PC-3 (cell line): ENCODE measurements at regions not wholly inside any gene's neighbourhood (a gene's known extent, or its start where the extent isn't known, plus 50 kb on each side); places are given as distances from the start of the nearest gene placed in this dataset.

Experiments used
- ATAC-seq: fragments of 200-7000 bp; cut with Tn5 transposase; 2 replicates; pipeline ENCODE4 v1.9.1; 2020; ENCODE audit warnings: mild to moderate bottlenecking, moderate library complexity
- BruUV-seq: library from RNA; stranded (reverse); fragments of 400-500 nt; replicated peaks from 2 replicates; lab custom pipeline; 2021; lab: Mats Ljungman, UMichigan
- CTCF ChIA-PET: fragments of 300-600 bp; sonication (Branson Sonifier 250); formaldehyde crosslinking; loops from one replicate; lab custom pipeline; 2022; ENCODE audit warnings: antibody characterized with exemption; lab: Charles Lee
- POLR2A ChIA-PET: fragments of 300-600 bp; sonication (Branson Sonifier 250); formaldehyde crosslinking; loops from one replicate; lab custom pipeline; 2022; ENCODE audit warnings: antibody characterized with exemption; ENCODE audit not compliant: unreplicated experiment; lab: Charles Lee
- DNase-seq: peaks from one replicate; pipeline ENCODE4 v3.0.0-alpha.2; 2015
- H2AFZ ChIP-seq: fragments of 300-600 bp; sonication (generic); 2 replicates; pipeline ENCODE4 v1.6.0; 2016; ENCODE audit warnings: antibody characterized with exemption, low read length
- H3F3A ChIP-seq: fragments of 300-600 bp; sonication (generic); one replicate; pipeline ENCODE4 v1.6.0; 2017; ENCODE audit warnings: antibody characterized with exemption, low read length, control low read depth, mild to moderate bottlenecking; ENCODE audit not compliant: unreplicated experiment
- H3K27ac ChIP-seq: fragments of 300-600 bp; sonication (generic); 2 replicates; pipeline ENCODE4 v1.5.1; 2016; ENCODE audit warnings: mild to moderate bottlenecking, low read length
- H3K27me3 ChIP-seq: fragments of 300-600 bp; sonication (generic); 2 replicates; pipeline ENCODE4 v1.6.1; 2016; ENCODE audit warnings: low read length, mixed read lengths
- H3K36me3 ChIP-seq: fragments of 300-600 bp; sonication (generic); 2 replicates; pipeline ENCODE4 v1.6.1; 2016; ENCODE audit warnings: low read depth, mixed run types, low read length, mixed read lengths
- H3K4me1 ChIP-seq: fragments of 300-600 bp; sonication (generic); 2 replicates; pipeline ENCODE4 v1.5.1; 2016; ENCODE audit warnings: low read length; ENCODE audit not compliant: insufficient read depth
- H3K4me2 ChIP-seq: fragments of 300-600 bp; sonication (generic); 2 replicates; pipeline ENCODE4 v1.6.0; 2016; ENCODE audit warnings: low read length
- H3K4me3 ChIP-seq: fragments of 300-600 bp; sonication (generic); 2 replicates; pipeline ENCODE4 v1.5.1; 2016; ENCODE audit warnings: mild to moderate bottlenecking, low read length, mixed read lengths
- H3K79me2 ChIP-seq: fragments of 300-600 bp; sonication (generic); 2 replicates; pipeline ENCODE4 v1.6.1; 2017; ENCODE audit warnings: low read length, mixed read lengths
- H3K9ac ChIP-seq: fragments of 300-600 bp; sonication (generic); 2 replicates; pipeline ENCODE4 v1.6.0; 2016; ENCODE audit warnings: mild to moderate bottlenecking, low read length
- H3K9me2 ChIP-seq: fragments of 300-600 bp; sonication (generic); replicated peaks from 2 replicates; pipeline ENCODE4 v1.6.1; 2016; ENCODE audit warnings: mixed run types, low read length, mixed read lengths
- H3K9me3 ChIP-seq: fragments of 300-600 bp; sonication (generic); 2 replicates; pipeline ENCODE4 v1.6.1; 2016; ENCODE audit warnings: low read length, mixed read lengths
- H4K20me1 ChIP-seq: fragments of 300-600 bp; sonication (generic); 2 replicates; pipeline ENCODE4 v1.6.1; 2016; ENCODE audit warnings: low read length, mixed read lengths
- EZH2 ChIP-seq: fragments of 300-600 bp; sonication (generic); IDR thresholded peaks from one replicate; pipeline ENCODE4 v1.6.1; 2017; ENCODE audit warnings: antibody characterized with exemption, mild to moderate bottlenecking, low read length; ENCODE audit not compliant: unreplicated experiment
- EZH2phosphoT487 ChIP-seq: fragments of 300-600 bp; sonication (generic); IDR thresholded peaks from 2 replicates; pipeline ENCODE4 v1.6.1; 2018; ENCODE audit warnings: mild to moderate bottlenecking, antibody characterized with exemption, low read length, borderline replicate concordance
- intact Hi-C: fragments of 100-400 bp; cut with micrococcal nuclease; formaldehyde crosslinking; loops from 2 replicates; pipeline ENCODE4 v1.9.0; 2023
- TF ChIP-seq, protein P1 (sequence below): fragments of 300-600 bp; sonication (generic); conservative IDR thresholded peaks from 2 replicates; pipeline ENCODE4 v1.5.1; 2017; ENCODE audit warnings: antibody characterized with exemption, low read depth, mild to moderate bottlenecking, low read length

DNA sequence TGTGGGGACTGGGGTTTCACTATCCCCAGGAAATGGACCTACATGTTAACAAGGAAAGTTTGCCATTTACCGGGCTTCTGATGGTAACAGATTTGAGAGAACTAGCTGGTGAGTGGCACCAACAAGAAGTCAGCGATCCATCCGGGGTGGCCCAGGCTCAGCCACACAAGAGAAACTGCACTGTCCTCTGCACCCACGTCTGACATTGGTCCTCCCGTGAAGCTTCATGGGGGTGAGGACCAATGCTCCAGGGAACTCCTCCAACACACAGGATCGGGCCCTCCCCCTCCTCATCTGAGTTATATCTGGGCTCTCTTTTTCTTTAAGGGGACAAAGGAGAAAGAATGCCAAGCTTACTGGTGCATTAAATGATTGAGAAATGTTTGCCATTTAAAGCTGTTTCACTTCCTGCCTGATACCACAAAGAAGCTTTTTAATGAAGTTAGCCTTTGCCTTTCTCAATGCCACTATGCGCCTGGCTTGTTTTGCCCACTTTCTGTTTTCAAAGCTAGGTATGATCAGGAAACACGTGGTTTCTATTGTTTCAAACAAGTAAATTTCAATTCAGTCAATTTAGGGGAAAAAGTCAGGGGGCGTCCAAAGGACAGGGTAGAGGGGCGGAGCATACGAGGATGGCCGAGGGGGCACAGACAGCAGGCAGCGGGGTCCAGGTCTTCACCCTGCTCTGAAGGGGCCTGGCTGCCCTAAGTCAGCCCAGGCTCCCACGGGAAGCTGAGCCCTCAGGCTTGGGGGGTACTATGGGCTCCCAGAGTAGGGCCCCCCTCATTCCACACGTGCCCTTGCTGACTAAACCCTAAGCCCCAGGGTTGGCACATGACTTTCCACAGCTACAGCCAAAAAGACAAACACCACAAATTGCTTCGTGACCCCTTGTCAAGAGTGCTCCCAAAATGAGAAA, 204.0 kb upstream of the ID2 start:
- Histone ChIP-seq H2AFZ (no peak overlapping the region), H3K27ac (no peak overlapping the region), H3K4me1 (peaks cover 28% of the 10 kb centered on the region), H3F3A (no peaks in the 10 kb centered on the region), H3K36me3 (no peaks in the 10 kb centered on the region), H3K79me2 (no peaks in the 10 kb centered on the region), H3K9ac (no peak overlapping the region), H3K4me3 (no peak overlapping the region), H3K27me3 (no peaks in the 10 kb centered on the region), H3K9me2 (no peaks in the 10 kb centered on the region), H3K4me2 (no peak overlapping the region), H3K9me3 (no peaks in the 10 kb centered on the region), H4K20me1 (no peaks in the 10 kb centered on the region)
- no peak for ATAC-seq
- peak; percentile 30 for DNase-seq
- no TSS peak for BruUV-seq
- POLR2A ChIA-PET = no interaction called here
- TF ChIP-seq EZH2phosphoT487 (no peak), EZH2 (no peak)
- TF ChIP-seq, protein P1, sequence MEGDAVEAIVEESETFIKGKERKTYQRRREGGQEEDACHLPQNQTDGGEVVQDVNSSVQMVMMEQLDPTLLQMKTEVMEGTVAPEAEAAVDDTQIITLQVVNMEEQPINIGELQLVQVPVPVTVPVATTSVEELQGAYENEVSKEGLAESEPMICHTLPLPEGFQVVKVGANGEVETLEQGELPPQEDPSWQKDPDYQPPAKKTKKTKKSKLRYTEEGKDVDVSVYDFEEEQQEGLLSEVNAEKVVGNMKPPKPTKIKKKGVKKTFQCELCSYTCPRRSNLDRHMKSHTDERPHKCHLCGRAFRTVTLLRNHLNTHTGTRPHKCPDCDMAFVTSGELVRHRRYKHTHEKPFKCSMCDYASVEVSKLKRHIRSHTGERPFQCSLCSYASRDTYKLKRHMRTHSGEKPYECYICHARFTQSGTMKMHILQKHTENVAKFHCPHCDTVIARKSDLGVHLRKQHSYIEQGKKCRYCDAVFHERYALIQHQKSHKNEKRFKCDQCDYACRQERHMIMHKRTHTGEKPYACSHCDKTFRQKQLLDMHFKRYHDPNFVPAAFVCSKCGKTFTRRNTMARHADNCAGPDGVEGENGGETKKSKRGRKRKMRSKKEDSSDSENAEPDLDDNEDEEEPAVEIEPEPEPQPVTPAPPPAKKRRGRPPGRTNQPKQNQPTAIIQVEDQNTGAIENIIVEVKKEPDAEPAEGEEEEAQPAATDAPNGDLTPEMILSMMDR = no peak
- CTCF ChIA-PET = no interaction called here
- intact Hi-C loops = no loop called here

DNA sequence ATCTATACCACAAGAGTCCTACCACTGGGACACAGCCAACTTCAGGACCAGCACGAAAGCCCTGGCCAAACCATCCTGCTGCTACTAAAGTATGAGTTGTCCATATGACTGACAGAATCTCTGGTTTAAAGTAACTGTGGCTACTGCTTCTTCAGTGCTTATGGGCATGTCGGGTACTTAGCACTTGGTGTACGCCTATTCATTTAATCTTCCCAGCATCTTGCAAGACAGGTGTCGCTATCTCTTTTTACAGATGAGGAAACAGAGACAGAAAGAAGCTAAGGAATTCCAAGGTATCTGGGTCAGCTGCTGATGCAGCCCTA, 203.4 kb upstream of the ID2 start:
- Histone ChIP-seq H3K4me2 (no peak overlapping the region), H3K4me3 (no peak overlapping the region), H3K4me1 (peaks cover 28% of the 10 kb centered on the region), H2AFZ (no peak overlapping the region), H3K79me2 (no peaks in the 10 kb centered on the region), H3K36me3 (no peaks in the 10 kb centered on the region), H3K9me3 (no peaks in the 10 kb centered on the region), H3K27ac (no peak overlapping the region), H3K9ac (no peak overlapping the region), H3F3A (no peaks in the 10 kb centered on the region), H3K27me3 (no peaks in the 10 kb centered on the region), H4K20me1 (no peaks in the 10 kb centered on the region), H3K9me2 (no peaks in the 10 kb centered on the region)
- ATAC-seq = no peak
- BruUV-seq = no TSS peak
- CTCF ChIA-PET = no interaction called here
- POLR2A ChIA-PET = no interaction called here
- peak; percentile 5 for DNase-seq
- TF ChIP-seq EZH2 (no peak), EZH2phosphoT487 (no peak)
- TF ChIP-seq, protein P1 = no peak
- intact Hi-C loops = no loop called here

DNA sequence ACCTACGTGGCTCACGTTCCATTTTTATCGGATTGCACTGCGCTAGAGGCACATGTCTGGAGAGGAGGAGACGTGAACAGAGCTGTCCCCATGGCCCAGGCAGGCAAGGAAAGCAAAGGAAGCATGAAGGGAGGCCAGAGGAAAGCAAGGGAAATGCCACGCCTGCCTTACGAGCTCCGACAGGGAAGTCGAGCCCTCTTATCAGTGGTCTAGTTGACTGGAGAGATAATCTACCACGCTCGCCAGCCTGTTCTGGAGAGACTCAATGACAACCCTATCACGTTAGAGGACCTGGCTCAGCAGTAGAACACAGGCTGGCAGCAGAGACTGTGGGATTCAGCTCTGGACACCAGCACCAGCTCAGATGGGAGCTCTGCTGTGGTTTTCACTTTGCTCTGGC, 202.6 kb upstream of the ID2 start:
- H3K4me1 ChIP-seq = peaks cover 28% of the 10 kb centered on the region
- H3K4me3 ChIP-seq = no peak overlapping the region
- intact Hi-C loops = no loop called here
- ATAC-seq = no peak
- H3K4me2 ChIP-seq = no peak overlapping the region
- no peak overlapping the region for H2AFZ ChIP-seq
- H4K20me1 ChIP-seq = no peaks in the 10 kb centered on the region
- no peaks in the 10 kb centered on the region for H3K36me3 ChIP-seq
- no peaks in the 10 kb centered on the region for H3K79me2 ChIP-seq
- H3K9me2 ChIP-seq = no peaks in the 10 kb centered on the region
- BruUV-seq = no TSS peak
- no peak overlapping the region for H3K9ac ChIP-seq
- H3K9me3 ChIP-seq = no peaks in the 10 kb centered on the region
- TF ChIP-seq EZH2phosphoT487 (no peak), EZH2 (no peak)
- no peak overlapping the region for H3K27ac ChIP-seq
- POLR2A ChIA-PET = no interaction called here
- H3K27me3 ChIP-seq = no peaks in the 10 kb centered on the region
- H3F3A ChIP-seq = no peaks in the 10 kb centered on the region
- no peak for DNase-seq
- CTCF ChIA-PET = no interaction called here
